ENCODE measurements at regions not wholly inside any gene's neighbourhood (a gene's known extent, or its start where the extent isn't known, plus 50 kb on each side); places are given as distances from the start of the nearest gene placed in this dataset.

DNA sequence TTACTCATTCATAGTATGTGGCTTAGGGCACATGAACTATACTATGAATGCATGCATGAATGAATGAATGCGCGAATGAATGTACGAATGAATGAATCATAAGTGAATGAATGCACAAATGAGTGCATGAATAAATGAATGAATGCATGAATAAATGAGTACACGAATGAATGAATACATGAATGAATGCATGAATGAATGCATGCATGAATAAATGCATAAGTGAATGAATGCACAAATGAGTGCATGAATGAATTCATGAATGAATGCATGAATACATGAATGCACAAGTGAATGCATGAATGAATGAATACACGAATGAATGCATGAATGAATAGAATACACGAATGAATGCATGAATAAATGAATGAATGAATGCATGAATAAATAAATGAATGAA lies 52.5 kb upstream of the FCN1 start:
- Histone ChIP-seq H3K27me3 (peaks cover 76% of the 10 kb centered on the region), H3K27ac (no peak overlapping the region), H3K4me3 (no peak overlapping the region), H3K9me3 (no peaks in the 10 kb centered on the region), H3K36me3 (no peaks in the 10 kb centered on the region), H3K4me1 (no peaks in the 10 kb centered on the region)
- no peak for TF ChIP-seq EP300 (IDR thresholded peaks at IDR 0.05)
- TF ChIP-seq POLR2AphosphoS5 (IDR thresholded peaks at IDR 0.05): no peak
- TF ChIP-seq, protein P1, sequence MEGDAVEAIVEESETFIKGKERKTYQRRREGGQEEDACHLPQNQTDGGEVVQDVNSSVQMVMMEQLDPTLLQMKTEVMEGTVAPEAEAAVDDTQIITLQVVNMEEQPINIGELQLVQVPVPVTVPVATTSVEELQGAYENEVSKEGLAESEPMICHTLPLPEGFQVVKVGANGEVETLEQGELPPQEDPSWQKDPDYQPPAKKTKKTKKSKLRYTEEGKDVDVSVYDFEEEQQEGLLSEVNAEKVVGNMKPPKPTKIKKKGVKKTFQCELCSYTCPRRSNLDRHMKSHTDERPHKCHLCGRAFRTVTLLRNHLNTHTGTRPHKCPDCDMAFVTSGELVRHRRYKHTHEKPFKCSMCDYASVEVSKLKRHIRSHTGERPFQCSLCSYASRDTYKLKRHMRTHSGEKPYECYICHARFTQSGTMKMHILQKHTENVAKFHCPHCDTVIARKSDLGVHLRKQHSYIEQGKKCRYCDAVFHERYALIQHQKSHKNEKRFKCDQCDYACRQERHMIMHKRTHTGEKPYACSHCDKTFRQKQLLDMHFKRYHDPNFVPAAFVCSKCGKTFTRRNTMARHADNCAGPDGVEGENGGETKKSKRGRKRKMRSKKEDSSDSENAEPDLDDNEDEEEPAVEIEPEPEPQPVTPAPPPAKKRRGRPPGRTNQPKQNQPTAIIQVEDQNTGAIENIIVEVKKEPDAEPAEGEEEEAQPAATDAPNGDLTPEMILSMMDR (IDR thresholded peaks at IDR 0.05): no peak
- WGBS, 2 donors (ENCODE audit: low coverage in 1 of 2): 92 to 93% methylated on average over 6 of the region's 6 CpGs
- ATAC-seq: no peak

DNA sequence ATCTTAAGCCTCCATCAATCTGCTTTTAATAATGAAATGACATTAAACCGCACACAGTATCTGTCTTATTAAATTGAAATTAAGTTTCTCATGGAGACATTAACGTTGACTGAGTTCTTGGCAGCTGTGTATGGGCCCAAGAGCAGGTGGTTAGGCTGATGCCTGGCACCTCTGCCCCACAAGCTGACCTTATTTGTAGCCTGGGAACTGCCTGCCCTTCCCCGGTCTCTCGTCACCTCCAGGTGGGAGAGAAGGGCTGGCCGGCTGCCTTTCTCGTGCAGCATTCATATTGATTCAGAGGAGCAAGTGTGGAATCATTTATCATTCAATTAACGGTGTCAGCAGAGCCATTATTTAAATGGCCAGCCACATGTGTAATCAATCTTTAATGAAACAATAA lies 53.0 kb upstream of the FCN1 start:
- peaks cover 72% of the 10 kb centered on the region for H3K27me3 ChIP-seq
- no peak for TF ChIP-seq POLR2AphosphoS5 (IDR thresholded peaks at IDR 0.05)
- no peak for TF ChIP-seq EP300 (IDR thresholded peaks at IDR 0.05)
- no peak for TF ChIP-seq POLR2A (IDR thresholded peaks at IDR 0.05)
- TF ChIP-seq, protein P1 (IDR thresholded peaks at IDR 0.05): no peak
- H3K9me3 ChIP-seq: no peaks in the 10 kb centered on the region
- no peak overlapping the region for H3K27ac ChIP-seq
- WGBS, 2 donors (ENCODE audit: low coverage in 1 of 2): 14 to 39% methylated on average over 2 to 6 of the region's 7 CpGs
- H3K4me3 ChIP-seq: no peak overlapping the region
- ATAC-seq: no peak
- H3K4me1 ChIP-seq: no peaks in the 10 kb centered on the region
- H3K36me3 ChIP-seq: no peaks in the 10 kb centered on the region

DNA sequence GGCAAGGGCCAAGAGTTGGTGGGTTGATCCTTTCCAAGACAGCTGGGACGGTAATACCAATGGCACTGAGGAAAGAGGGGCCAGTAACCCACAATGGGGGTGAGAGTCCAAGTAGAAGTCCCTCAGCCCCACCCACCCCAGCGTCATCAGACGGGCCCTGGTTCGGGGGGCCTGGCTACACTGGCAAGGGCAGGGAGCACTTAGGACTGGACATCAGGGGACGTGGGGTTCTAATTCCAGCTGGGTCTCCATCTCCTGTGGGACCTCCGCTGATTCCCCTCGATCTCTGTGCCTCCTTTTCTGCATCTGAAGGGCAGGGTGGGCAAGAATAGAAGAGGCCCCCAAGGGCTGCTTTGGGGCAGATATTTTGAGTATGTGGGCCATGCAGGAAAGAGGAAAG lies 53.5 kb upstream of the FCN1 start:
- H3K9me3 ChIP-seq: no peaks in the 10 kb centered on the region
- 67 to 100% methylated on average over 1 to 5 of the region's 7 CpGs for whole genome bisulfite sequencing, 2 donors (ENCODE audit: low coverage in 1 of 2)
- H3K27me3 ChIP-seq: peaks cover 68% of the 10 kb centered on the region
- no peaks in the 10 kb centered on the region for H3K4me1 ChIP-seq
- H3K27ac ChIP-seq: no peak overlapping the region
- H3K36me3 ChIP-seq: no peaks in the 10 kb centered on the region
- TF ChIP-seq POLR2AphosphoS5 (IDR thresholded peaks at IDR 0.05): no peak
- no peak for TF ChIP-seq POLR2A (IDR thresholded peaks at IDR 0.05)
- TF ChIP-seq EP300 (IDR thresholded peaks at IDR 0.05): no peak
- TF ChIP-seq, protein P1 (IDR thresholded peaks at IDR 0.05): no peak
- ATAC-seq: no peak
- no peak overlapping the region for H3K4me3 ChIP-seq

DNA sequence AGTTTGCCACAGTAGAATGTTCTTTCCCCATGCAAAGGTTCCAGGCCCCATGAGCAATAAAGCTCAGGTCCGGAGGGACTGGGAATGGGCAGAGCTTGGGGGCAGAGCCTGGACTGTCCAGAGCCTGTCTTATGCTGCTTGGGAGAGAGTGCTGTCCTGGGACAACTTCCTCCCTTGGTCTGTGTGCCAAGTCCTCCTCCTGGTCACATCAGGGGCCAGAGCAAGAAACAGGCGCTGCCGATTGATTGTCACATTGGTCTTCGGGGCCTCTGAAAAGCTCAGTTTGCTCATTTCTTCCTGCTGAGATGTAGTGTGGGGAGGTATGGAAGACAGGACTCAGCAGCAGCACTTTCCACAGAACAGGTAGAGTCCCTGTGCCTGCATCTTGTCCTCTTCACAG lies 54.0 kb upstream of the FCN1 start:
- no peak overlapping the region for H3K4me3 ChIP-seq
- H3K27me3 ChIP-seq: peaks cover 63% of the 10 kb centered on the region
- no CpG with 5 or more reads among the region's 4 CpGs for WGBS, 2 donors (ENCODE audit: low coverage in 1 of 2)
- ATAC-seq: no peak
- H3K36me3 ChIP-seq: no peaks in the 10 kb centered on the region
- no peaks in the 10 kb centered on the region for H3K4me1 ChIP-seq
- H3K9me3 ChIP-seq: no peaks in the 10 kb centered on the region
- H3K27ac ChIP-seq: no peak overlapping the region
- TF ChIP-seq POLR2A (IDR thresholded peaks at IDR 0.05) (no peak), POLR2AphosphoS5 (IDR thresholded peaks at IDR 0.05) (no peak), EP300 (IDR thresholded peaks at IDR 0.05) (no peak)
- TF ChIP-seq, protein P1 (IDR thresholded peaks at IDR 0.05): no peak

DNA sequence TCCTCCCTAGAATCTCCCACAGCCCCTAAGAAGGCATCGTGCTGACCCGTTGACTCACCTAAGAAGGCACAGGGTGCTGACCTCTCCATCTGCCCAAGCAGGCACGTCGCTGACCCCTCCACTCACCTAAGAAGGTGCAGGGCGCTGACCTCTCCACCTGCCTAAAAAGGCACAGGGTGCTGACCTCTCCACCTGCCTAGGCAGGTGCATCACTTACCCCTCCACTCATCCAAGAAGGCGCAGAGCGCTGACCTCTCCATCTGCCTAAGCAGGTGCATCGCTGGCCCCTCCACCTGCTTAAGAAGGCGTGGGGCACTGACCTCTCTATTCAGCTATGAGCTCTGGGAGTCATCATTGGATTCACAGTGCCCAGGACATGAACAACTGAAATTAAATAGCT lies 54.4 kb upstream of the FCN1 start:
- no peaks in the 10 kb centered on the region for H3K4me1 ChIP-seq
- no peak for TF ChIP-seq EP300 (IDR thresholded peaks at IDR 0.05)
- no peak for TF ChIP-seq POLR2AphosphoS5 (IDR thresholded peaks at IDR 0.05)
- TF ChIP-seq, protein P1 (IDR thresholded peaks at IDR 0.05): no peak
- TF ChIP-seq POLR2A (IDR thresholded peaks at IDR 0.05): no peak
- WGBS, 2 donors (ENCODE audit: low coverage in 1 of 2): 80% methylated on average over 1 of the region's 9 CpGs; no CpG with 5 or more reads in 1 of the 2 donors
- H3K4me3 ChIP-seq: no peak overlapping the region
- H3K27me3 ChIP-seq: peaks cover 59% of the 10 kb centered on the region
- H3K27ac ChIP-seq: no peak overlapping the region
- H3K36me3 ChIP-seq: no peaks in the 10 kb centered on the region
- ATAC-seq: no peak
- H3K9me3 ChIP-seq: no peaks in the 10 kb centered on the region
